Gastroesophageal sphincter (tissue), 4 donors: ENCODE measurements at regions not wholly inside any gene's neighbourhood (a gene's known extent, or its start where the extent isn't known, plus 50 kb on each side); places are given as distances from the start of the nearest gene placed in this dataset.

ENCODE experiments used
- ATAC-seq: fragments of 150-250 bp; one replicate; pipeline ENCODE4 v1.9.1; 2016; ENCODE audit warnings: mild to moderate bottlenecking, moderate library complexity
- H3K27ac ChIP-seq, 4 donors: fragments of 200-600 bp; sonication (generic) in 3 of 4; 1 replicate in 3 of 4; 2 replicates in 1 of 4; pipeline ENCODE4 v1.5.1; 2016 to 2019
- H3K27me3 ChIP-seq: fragments of 200-600 bp; sonication (generic); one replicate; pipeline ENCODE4 v1.5.1; 2019
- H3K36me3 ChIP-seq, 2 donors: fragments of 200-600 bp; sonication (generic); one replicate each; pipeline ENCODE4 v1.5.1; 2019; ENCODE audit warnings: control low read depth in 1 of 2
- H3K4me1 ChIP-seq, 3 donors: fragments of 200-600 bp; sonication (generic); 1 replicate in 2 of 3; 2 replicates in 1 of 3; pipeline ENCODE4 v1.5.1; 2016 to 2019; ENCODE audit warnings: control low read depth in 2 of 3
- H3K4me3 ChIP-seq, 2 donors: fragments of 200-600 bp; sonication (generic); one replicate each; pipeline ENCODE4 v1.5.1; 2019; ENCODE audit warnings: mild to moderate bottlenecking in 1 of 2, moderate library complexity in 1 of 2
- H3K9me3 ChIP-seq, 3 donors: fragments of 200-600 bp; sonication (generic); one replicate each; pipeline ENCODE4 v1.5.1; 2017 to 2019; ENCODE audit warnings: control low read depth in 2 of 3
- CTCF ChIP-seq, 4 experiments: fragments of 200-600 bp in 2 of 4; fragments of 450-650 bp in 2 of 4; sonication (generic) in 1 of 4; IDR thresholded peaks; one replicate each; pipeline ENCODE4 v1.5.1; 2017 to 2019; ENCODE audit warnings: antibody characterized with exemption in 4 of 4, mild to moderate bottlenecking in 2 of 4, moderate library complexity in 2 of 4
- EP300 ChIP-seq: sonication (generic); formaldehyde crosslinking; IDR thresholded peaks from one replicate; pipeline ENCODE4 v1.6.1; 2017; ENCODE audit warnings: antibody characterized with exemption, mild to moderate bottlenecking
- POLR2A ChIP-seq, 2 donors: fragments of 450-650 bp; IDR thresholded peaks; one replicate each; pipeline ENCODE4 v1.6.1; 2017; ENCODE audit warnings: antibody characterized with exemption in 2 of 2, mild to moderate bottlenecking in 2 of 2, moderate library complexity in 1 of 2
- POLR2AphosphoS5 ChIP-seq: sonication (generic); formaldehyde crosslinking; IDR thresholded peaks from one replicate; pipeline ENCODE4 v1.6.1; 2017; ENCODE audit warnings: antibody characterized with exemption
- WGBS, 2 donors: methylation state at CpG; one replicate each; pipeline ENCODE4 v1.1.5; 2018; ENCODE audit warnings: low coverage in 1 of 2; 5-methylcytosine and 5-hydroxymethylcytosine counted together

GRCh38 chrX:34877436-34877835 lies 65.2 kb upstream of the FAM47B start:
- no peaks in the 10 kb centered on the region for H3K27me3 ChIP-seq
- no peaks in the 10 kb centered on the region for H3K9me3 ChIP-seq
- WGBS, 2 donors: 92% methylated on average over 1 of the region's 1 CpG; no CpG with 5 or more reads in 1 of the 2 donors
- H3K36me3 ChIP-seq: no peaks in the 10 kb centered on the region
- no peak for ATAC-seq
- TF ChIP-seq EP300 (no peak), POLR2AphosphoS5 (no peak), POLR2A (IDR thresholded peaks at IDR 0.05) (no peak), CTCF (IDR thresholded peaks at IDR 0.05) (no peak)
- H3K4me3 ChIP-seq: no peak overlapping the region
- no peak overlapping the region for H3K27ac ChIP-seq
- H3K4me1 ChIP-seq: peaks cover 0 to 17% (median 0%) of the 10 kb centered on the region in 3 donors

- H3K27ac ChIP-seq: no peak overlapping the region
- ATAC-seq: no peak
- no peaks in the 10 kb centered on the region for H3K36me3 ChIP-seq
- H3K27me3 ChIP-seq: no peaks in the 10 kb centered on the region
- no peak for TF ChIP-seq CTCF (IDR thresholded peaks at IDR 0.05)
- TF ChIP-seq POLR2AphosphoS5: no peak
- TF ChIP-seq POLR2A (IDR thresholded peaks at IDR 0.05): no peak
- TF ChIP-seq EP300: no peak
- 47 to 65% methylated on average over 2 of the region's 2 CpGs for WGBS, 2 donors
- peaks cover 0 to 17% (median 0%) of the 10 kb centered on the region in 3 donors for H3K4me1 ChIP-seq
- no peak overlapping the region for H3K4me3 ChIP-seq
- H3K9me3 ChIP-seq: no peaks in the 10 kb centered on the region
Measured at GRCh38 chrX:34879346-34879745, 63.2 kb upstream of the FAM47B start.

GRCh38 chrX:34879886-34880285 lies 62.7 kb upstream of the FAM47B start:
- WGBS, 2 donors: 64 to 87% methylated on average over 4 of the region's 4 CpGs
- TF ChIP-seq POLR2A (IDR thresholded peaks at IDR 0.05): no peak
- no peak for TF ChIP-seq CTCF (IDR thresholded peaks at IDR 0.05)
- no peak for TF ChIP-seq EP300
- TF ChIP-seq POLR2AphosphoS5: no peak
- ATAC-seq: no peak
- H3K9me3 ChIP-seq: no peaks in the 10 kb centered on the region
- no peaks in the 10 kb centered on the region for H3K36me3 ChIP-seq
- no peak overlapping the region for H3K27ac ChIP-seq
- no peaks in the 10 kb centered on the region for H3K27me3 ChIP-seq
- no peak overlapping the region for H3K4me3 ChIP-seq
- H3K4me1 ChIP-seq: peaks cover 0 to 17% (median 0%) of the 10 kb centered on the region in 3 donors

- H3K27me3 ChIP-seq: no peaks in the 10 kb centered on the region
- no CpG with 5 or more reads among the region's 2 CpGs for WGBS, 2 donors
- H3K9me3 ChIP-seq: no peaks in the 10 kb centered on the region
- peaks cover 0 to 12% (median 0%) of the 10 kb centered on the region in 3 donors for H3K4me1 ChIP-seq
- no peak for TF ChIP-seq EP300
- TF ChIP-seq POLR2A (IDR thresholded peaks at IDR 0.05): no peak
- TF ChIP-seq CTCF (IDR thresholded peaks at IDR 0.05): no peak
- no peak for TF ChIP-seq POLR2AphosphoS5
- H3K27ac ChIP-seq: no peak overlapping the region
- no peaks in the 10 kb centered on the region for H3K36me3 ChIP-seq
- H3K4me3 ChIP-seq: no peak overlapping the region
- ATAC-seq: no peak
Measured at GRCh38 chrX:34880656-34881055, 61.9 kb upstream of the FAM47B start.

- H3K4me1 ChIP-seq: peaks cover 0 to 10% (median 0%) of the 10 kb centered on the region in 3 donors
- H3K36me3 ChIP-seq: no peaks in the 10 kb centered on the region
- H3K9me3 ChIP-seq: no peaks in the 10 kb centered on the region
- TF ChIP-seq POLR2A (IDR thresholded peaks at IDR 0.05): no peak
- TF ChIP-seq CTCF (IDR thresholded peaks at IDR 0.05): no peak
- TF ChIP-seq EP300: no peak
- TF ChIP-seq POLR2AphosphoS5: no peak
- WGBS, 2 donors: 82 to 94% methylated on average over 2 to 5 of the region's 5 CpGs
- no peak overlapping the region for H3K4me3 ChIP-seq
- no peak overlapping the region for H3K27ac ChIP-seq
- ATAC-seq: no peak
- no peaks in the 10 kb centered on the region for H3K27me3 ChIP-seq
Measured at GRCh38 chrX:34881671-34882070, 60.9 kb upstream of the FAM47B start.
